Panc1 (cell line): ENCODE measurements at regions not wholly inside any gene's neighbourhood (a gene's known extent, or its start where the extent isn't known, plus 50 kb on each side); places are given as distances from the start of the nearest gene placed in this dataset.

ENCODE experiments used
- ATAC-seq: fragments of 200-7000 bp; cut with Tn5 transposase; 2 replicates; pipeline ENCODE4 v1.9.1; 2020; ENCODE audit warnings: mild to moderate bottlenecking, moderate library complexity
- BruUV-seq: library from RNA; stranded (reverse); fragments of 400-500 nt; replicated peaks from 2 replicates; lab custom pipeline; 2021; lab: Mats Ljungman, UMichigan
- CTCF ChIA-PET: fragments of 300-600 bp; sonication (Branson Sonifier 250); formaldehyde crosslinking; loops from one replicate; lab custom pipeline; 2022; ENCODE audit warnings: antibody characterized with exemption; lab: Charles Lee
- POLR2A ChIA-PET: fragments of 300-600 bp; sonication (Branson Sonifier 250); formaldehyde crosslinking; loops from one replicate; lab custom pipeline; 2022; ENCODE audit warnings: antibody characterized with exemption; lab: Charles Lee
- DNase-seq: peaks from one replicate; pipeline ENCODE4 v3.0.0-alpha.2; 2010; ENCODE audit warnings: low read depth, low spot score
- H3K27ac ChIP-seq: 2 replicates; pipeline ENCODE4 v1.5.1; 2011; ENCODE audit warnings: mild to moderate bottlenecking, low read length, inconsistent platforms
- H3K27me3 ChIP-seq: fragments of 200-500 bp; sonication (Bioruptor generic); 2 replicates; pipeline ENCODE4 v1.6.0; 2014; ENCODE audit warnings: low read length, inconsistent platforms; ENCODE audit not compliant: control insufficient read depth, insufficient read depth
- H3K36me3 ChIP-seq: fragments of 200-500 bp; sonication (Bioruptor generic); 2 replicates; pipeline ENCODE4 v1.5.1; 2014; ENCODE audit warnings: inconsistent platforms, mild to moderate bottlenecking, low read length, moderate library complexity; ENCODE audit not compliant: control insufficient read depth, insufficient read depth
- H3K4me1 ChIP-seq: 2 replicates; pipeline ENCODE4 v1.5.1; 2011; ENCODE audit warnings: inconsistent platforms, mild to moderate bottlenecking, low read length, moderate library complexity; ENCODE audit not compliant: control insufficient read depth, insufficient read depth
- H3K4me3 ChIP-seq, 2 experiments: 2 replicates each; pipeline ENCODE4 v1.5.1; 2011 to 2012; ENCODE audit warnings: low read depth in 2 of 2, low read length in 2 of 2, mild to moderate bottlenecking in 2 of 2, inconsistent platforms in 1 of 2, moderate library complexity in 1 of 2
- H3K9me3 ChIP-seq: fragments of 200-500 bp; sonication (Bioruptor generic); 2 replicates; pipeline ENCODE4 v1.5.1; 2014; ENCODE audit warnings: low read depth, mild to moderate bottlenecking, inconsistent platforms, low read length, moderate library complexity; ENCODE audit not compliant: control insufficient read depth, insufficient read depth
- CTCF ChIP-seq: fragments of 450-650 bp; IDR thresholded peaks from 2 replicates; pipeline ENCODE4 v1.5.1; 2017; ENCODE audit warnings: mild to moderate bottlenecking
- POLR2AphosphoS5 ChIP-seq: IDR thresholded peaks from 2 replicates; pipeline ENCODE4 v1.6.1; 2012; ENCODE audit warnings: mild to moderate bottlenecking, low read depth, low read length, moderate library complexity
- REST ChIP-seq, 2 experiments: IDR thresholded peaks; 2 replicates each; pipeline ENCODE4 v1.6.1; 2011 to 2012; ENCODE audit warnings: low read depth in 2 of 2, control low read depth in 1 of 2, low read length in 1 of 2, mild to moderate bottlenecking in 1 of 2, moderate library complexity in 1 of 2; ENCODE audit not compliant: insufficient read depth in 1 of 2
- SIN3A ChIP-seq: IDR thresholded peaks from 2 replicates; pipeline ENCODE4 v1.6.1; 2012; ENCODE audit warnings: low read depth, mild to moderate bottlenecking, low read length, moderate library complexity, borderline replicate concordance; ENCODE audit not compliant: insufficient read depth
- TCF7L2 ChIP-seq: IDR thresholded peaks from 2 replicates; pipeline ENCODE4 v1.6.1; 2011; ENCODE audit warnings: mild to moderate bottlenecking, low read depth, low read length, inconsistent platforms
- in situ Hi-C: cut with HindIII; loops from 2 replicates; pipeline ENCODE4 v1.10.0; 2016; ENCODE audit warnings: low sequenced_read_pairs, low pct_unique_long_range_greater_than_20kb
- intact Hi-C: fragments of 100-400 bp; cut with micrococcal nuclease; formaldehyde crosslinking; loops from one replicate; pipeline ENCODE4 v1.10.0; 2022; ENCODE audit not compliant: unreplicated experiment

- H3K27me3 ChIP-seq = no peaks in the 10 kb centered on the region
- no peaks in the 10 kb centered on the region for H3K36me3 ChIP-seq
- H3K27ac ChIP-seq = no peak overlapping the region
- DNase-seq (no peak), ATAC-seq (no peak)
- CTCF ChIA-PET = no interaction called here
- no TSS peak for BruUV-seq
- in situ Hi-C loops = no loop called here
- no peak for TF ChIP-seq TCF7L2
- no peak for TF ChIP-seq CTCF
- no peak for TF ChIP-seq REST (IDR thresholded peaks at IDR 0.05; ENCODE audit: insufficient read depth in 1 of 2, low read depth in 2 of 2, low read length in 1 of 2)
- no peak for TF ChIP-seq POLR2AphosphoS5
- no peak for TF ChIP-seq SIN3A
- intact Hi-C loops = no loop called here
- H3K9me3 ChIP-seq = no peaks in the 10 kb centered on the region
- POLR2A ChIA-PET = no interaction called here
- no peak overlapping the region for H3K4me3 ChIP-seq
- H3K4me1 ChIP-seq = no peaks in the 10 kb centered on the region
Observed at GRCh38 chr13:88217883-88218282, 546.7 kb downstream of the SLITRK5 start.

- in situ Hi-C loops = no loop called here
- Histone ChIP-seq H3K4me3 (no peak overlapping the region), H3K9me3 (no peaks in the 10 kb centered on the region), H3K27me3 (no peaks in the 10 kb centered on the region), H3K36me3 (no peaks in the 10 kb centered on the region), H3K27ac (no peak overlapping the region), H3K4me1 (no peaks in the 10 kb centered on the region)
- DNase-seq = no peak
- intact Hi-C loops = no loop called here
- ATAC-seq = no peak
- ChIA-PET CTCF (no interaction called here), POLR2A (no interaction called here)
- BruUV-seq = no TSS peak
- no peak for TF ChIP-seq REST (IDR thresholded peaks at IDR 0.05; ENCODE audit: insufficient read depth in 1 of 2, low read depth in 2 of 2, low read length in 1 of 2)
- no peak for TF ChIP-seq POLR2AphosphoS5
- no peak for TF ChIP-seq TCF7L2
- no peak for TF ChIP-seq SIN3A
- TF ChIP-seq CTCF = no peak
Observed at GRCh38 chr13:88223958-88224357, 552.8 kb downstream of the SLITRK5 start.
